ENCODE measurements at regions not wholly inside any gene's neighbourhood (a gene's known extent, or its start where the extent isn't known, plus 50 kb on each side); places are given as distances from the start of the nearest gene placed in this dataset.

DNA sequence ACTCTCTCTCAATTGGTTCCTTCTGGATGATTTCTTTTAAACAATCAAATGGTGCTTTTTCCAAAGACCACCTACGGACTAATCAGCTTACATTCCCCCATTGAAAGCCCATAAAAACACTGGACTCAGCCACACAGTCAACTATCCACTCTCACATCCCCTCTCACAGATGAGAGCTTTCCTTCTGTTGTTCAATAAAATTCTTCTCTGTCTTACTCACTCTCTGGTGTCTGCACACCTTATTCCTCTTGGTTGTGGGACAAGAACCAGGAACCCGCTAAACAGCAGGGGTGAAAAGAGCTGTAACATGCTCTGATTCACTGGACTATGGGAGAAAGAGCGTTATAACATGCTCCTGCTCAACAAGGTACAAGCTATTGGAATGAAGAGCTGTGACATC is 2896.2 kb downstream of the PCDH9 start:
- DNase-seq (ENCODE audit: low spot score in 2 of 2) = no peak
- Histone ChIP-seq H3K4me3 (no peak overlapping the region), H3K9me3 (no peaks in the 10 kb centered on the region), H3K27ac (no peak overlapping the region), H3K4me1 (no peaks in the 10 kb centered on the region), H3K27me3 (no peaks in the 10 kb centered on the region), H3K36me3 (no peaks in the 10 kb centered on the region)
- TF ChIP-seq POLR2AphosphoS5 (IDR thresholded peaks at IDR 0.05) (no peak), EP300 (IDR thresholded peaks at IDR 0.05) (no peak), POLR2A (IDR thresholded peaks at IDR 0.05) (no peak)
- TF ChIP-seq, protein P1, sequence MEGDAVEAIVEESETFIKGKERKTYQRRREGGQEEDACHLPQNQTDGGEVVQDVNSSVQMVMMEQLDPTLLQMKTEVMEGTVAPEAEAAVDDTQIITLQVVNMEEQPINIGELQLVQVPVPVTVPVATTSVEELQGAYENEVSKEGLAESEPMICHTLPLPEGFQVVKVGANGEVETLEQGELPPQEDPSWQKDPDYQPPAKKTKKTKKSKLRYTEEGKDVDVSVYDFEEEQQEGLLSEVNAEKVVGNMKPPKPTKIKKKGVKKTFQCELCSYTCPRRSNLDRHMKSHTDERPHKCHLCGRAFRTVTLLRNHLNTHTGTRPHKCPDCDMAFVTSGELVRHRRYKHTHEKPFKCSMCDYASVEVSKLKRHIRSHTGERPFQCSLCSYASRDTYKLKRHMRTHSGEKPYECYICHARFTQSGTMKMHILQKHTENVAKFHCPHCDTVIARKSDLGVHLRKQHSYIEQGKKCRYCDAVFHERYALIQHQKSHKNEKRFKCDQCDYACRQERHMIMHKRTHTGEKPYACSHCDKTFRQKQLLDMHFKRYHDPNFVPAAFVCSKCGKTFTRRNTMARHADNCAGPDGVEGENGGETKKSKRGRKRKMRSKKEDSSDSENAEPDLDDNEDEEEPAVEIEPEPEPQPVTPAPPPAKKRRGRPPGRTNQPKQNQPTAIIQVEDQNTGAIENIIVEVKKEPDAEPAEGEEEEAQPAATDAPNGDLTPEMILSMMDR (IDR thresholded peaks at IDR 0.05) = no peak
- WGBS = 96% methylated on average over 3 of the region's 3 CpGs

DNA sequence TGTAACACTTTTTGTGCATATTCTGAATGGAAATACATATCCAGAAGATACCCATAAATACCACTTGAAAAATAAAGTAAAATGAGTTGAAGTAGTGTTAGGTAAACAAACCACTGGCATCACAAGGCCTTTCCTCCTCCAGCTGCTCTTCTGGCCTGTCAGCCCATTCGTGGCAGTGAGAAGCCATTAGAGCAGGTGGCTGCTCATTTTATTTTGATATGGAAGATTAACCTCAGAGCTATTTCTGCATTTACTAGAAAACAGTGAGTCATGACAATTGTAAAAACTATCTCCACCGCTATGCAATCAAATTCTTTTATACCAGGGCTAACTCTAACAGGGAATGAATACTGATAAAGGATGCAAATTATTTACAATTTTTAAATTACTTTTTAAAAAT is 2898.1 kb downstream of the PCDH9 start:
- Histone ChIP-seq H3K9me3 (no peaks in the 10 kb centered on the region), H3K27me3 (no peaks in the 10 kb centered on the region), H3K36me3 (no peaks in the 10 kb centered on the region), H3K4me3 (no peak overlapping the region), H3K27ac (no peak overlapping the region), H3K4me1 (no peaks in the 10 kb centered on the region)
- DNase-seq (ENCODE audit: low spot score in 2 of 2) = no peak
- 74% methylated on average over 2 of the region's 2 CpGs for WGBS
- TF ChIP-seq POLR2A (IDR thresholded peaks at IDR 0.05) = no peak
- TF ChIP-seq, protein P1 (IDR thresholded peaks at IDR 0.05) = no peak
- TF ChIP-seq EP300 (IDR thresholded peaks at IDR 0.05) = no peak
- no peak for TF ChIP-seq POLR2AphosphoS5 (IDR thresholded peaks at IDR 0.05)

DNA sequence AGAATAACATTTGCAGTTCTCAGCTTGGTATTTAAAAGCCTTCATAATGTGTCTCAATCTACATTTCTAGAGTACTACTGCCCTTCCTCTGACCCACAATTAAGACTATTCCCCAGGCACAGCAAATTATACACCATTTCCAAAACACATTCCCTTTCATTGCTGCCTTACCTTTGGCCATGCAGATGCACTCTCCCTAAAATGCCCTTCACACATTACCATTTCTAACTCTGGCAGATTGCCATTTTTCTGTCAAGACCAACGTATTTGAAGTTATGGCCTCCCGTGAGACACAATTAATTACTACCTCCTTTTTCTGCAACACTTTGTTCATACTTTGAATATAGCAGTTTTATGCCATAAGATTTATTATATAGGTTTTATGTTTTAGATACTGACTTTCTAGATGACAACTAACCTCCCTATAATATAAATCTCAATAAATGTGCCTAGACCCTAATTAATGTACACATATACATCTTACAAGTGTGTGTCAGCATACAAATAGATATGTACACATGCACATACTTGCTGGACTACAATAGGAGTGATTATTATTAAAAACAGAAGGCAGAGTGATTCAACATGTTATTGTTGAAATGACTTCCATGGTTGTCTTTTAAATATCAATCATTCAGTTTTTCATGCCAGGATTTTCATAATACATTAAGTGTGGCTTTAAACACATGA is 2902.5 kb downstream of the PCDH9 start:
- DNase-seq (ENCODE audit: low spot score in 2 of 2) = no peak
- TF ChIP-seq EP300 (IDR thresholded peaks at IDR 0.05) (no peak), POLR2AphosphoS5 (IDR thresholded peaks at IDR 0.05) (no peak), POLR2A (IDR thresholded peaks at IDR 0.05) (no peak)
- TF ChIP-seq, protein P1 (IDR thresholded peaks at IDR 0.05) = no peak
- Histone ChIP-seq H3K36me3 (no peaks in the 10 kb centered on the region), H3K4me3 (no peak overlapping the region), H3K4me1 (no peaks in the 10 kb centered on the region), H3K27me3 (no peaks in the 10 kb centered on the region), H3K9me3 (no peaks in the 10 kb centered on the region), H3K27ac (no peak overlapping the region)
- 14% methylated on average over 2 of the region's 2 CpGs for WGBS

DNA sequence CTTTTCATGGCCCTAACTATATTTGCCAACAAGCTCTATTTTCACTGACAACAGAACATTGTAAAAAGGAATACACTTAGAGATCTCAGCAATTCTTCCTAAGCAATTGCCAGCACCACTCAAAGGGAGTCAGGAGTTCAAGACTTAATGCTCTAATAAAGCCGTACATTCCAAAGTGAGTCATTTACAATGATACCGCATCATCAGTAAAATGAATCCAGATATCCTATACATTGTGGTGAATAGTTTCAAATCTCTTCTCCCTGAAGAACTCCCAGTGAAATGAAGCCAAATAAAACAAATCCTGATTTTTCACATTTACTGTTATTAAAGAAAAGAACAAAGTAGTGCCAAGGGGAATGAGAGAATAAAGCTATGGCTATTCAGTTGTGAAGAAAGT is 2898.7 kb upstream of the PCDH20 start:
- H3K27me3 ChIP-seq = no peaks in the 10 kb centered on the region
- DNase-seq (ENCODE audit: low spot score in 2 of 2) = no peak
- 71% methylated on average over 2 of the region's 2 CpGs for WGBS
- H3K36me3 ChIP-seq = no peaks in the 10 kb centered on the region
- H3K4me3 ChIP-seq = no peak overlapping the region
- no peak overlapping the region for H3K27ac ChIP-seq
- TF ChIP-seq EP300 (IDR thresholded peaks at IDR 0.05) (no peak), POLR2A (IDR thresholded peaks at IDR 0.05) (no peak), POLR2AphosphoS5 (IDR thresholded peaks at IDR 0.05) (no peak)
- TF ChIP-seq, protein P1 (IDR thresholded peaks at IDR 0.05) = no peak
- H3K9me3 ChIP-seq = peaks cover 14% of the 10 kb centered on the region
- no peaks in the 10 kb centered on the region for H3K4me1 ChIP-seq

DNA sequence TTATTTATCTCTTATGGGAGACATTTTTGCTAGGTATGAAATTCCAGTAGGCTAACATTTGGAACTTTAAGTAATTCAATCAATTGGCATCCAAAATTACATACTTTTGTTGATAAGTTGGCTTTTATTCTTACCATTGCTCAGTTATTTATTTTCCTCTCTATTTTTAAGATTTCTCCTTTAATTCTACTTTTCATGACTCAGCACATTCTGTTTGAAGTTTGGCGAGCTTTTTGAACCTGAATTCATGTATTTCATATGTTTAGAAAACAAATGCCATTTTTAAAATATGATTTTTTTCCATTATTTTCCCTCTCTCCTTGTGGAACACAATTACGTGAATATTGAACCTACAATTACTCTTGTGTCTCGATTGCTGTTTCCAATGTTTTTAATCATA is 2896.3 kb upstream of the PCDH20 start:
- Histone ChIP-seq H3K27ac (no peak overlapping the region), H3K36me3 (no peaks in the 10 kb centered on the region), H3K27me3 (no peaks in the 10 kb centered on the region), H3K9me3 (peaks cover 4% of the 10 kb centered on the region), H3K4me3 (no peak overlapping the region), H3K4me1 (no peaks in the 10 kb centered on the region)
- no peak for DNase-seq (ENCODE audit: low spot score in 2 of 2)
- no peak for TF ChIP-seq POLR2A (IDR thresholded peaks at IDR 0.05)
- no peak for TF ChIP-seq POLR2AphosphoS5 (IDR thresholded peaks at IDR 0.05)
- TF ChIP-seq, protein P1 (IDR thresholded peaks at IDR 0.05) = no peak
- TF ChIP-seq EP300 (IDR thresholded peaks at IDR 0.05) = no peak
- 85% methylated on average over 3 of the region's 3 CpGs for WGBS

Data from suprapubic skin (tissue), 4 donors.